Osteoblast (primary cell): ENCODE measurements at regions not wholly inside any gene's neighbourhood (a gene's known extent, or its start where the extent isn't known, plus 50 kb on each side); places are given as distances from the start of the nearest gene placed in this dataset.
"Not testable (repeated sequence)": the region's sequence is repeated elsewhere in the genome, so short reads cannot be mapped to it uniquely, and the experiment has no call there.

Source experiments
- DNase-seq: peaks from one replicate; pipeline ENCODE4 v3.0.0; 2011; ENCODE audit warnings: low spot score, mixed read lengths; ENCODE audit not compliant: insufficient read length; ENCODE audit errors: missing footprints
- H2AFZ ChIP-seq: 2 replicates; pipeline ENCODE4 v1.6.0; 2011; ENCODE audit warnings: mild to moderate bottlenecking, low read length
- H3K27ac ChIP-seq: 2 replicates; pipeline ENCODE4 v1.5.1; 2011; ENCODE audit warnings: mild to moderate bottlenecking, low read depth, low read length, moderate library complexity
- H3K27me3 ChIP-seq: 2 replicates; pipeline ENCODE4 v1.6.0; 2012; ENCODE audit warnings: mild to moderate bottlenecking, control low read depth, inconsistent platforms, low read length, moderate library complexity; ENCODE audit not compliant: insufficient read depth
- H3K36me3 ChIP-seq: 2 replicates; pipeline ENCODE4 v1.5.1; 2011; ENCODE audit warnings: mild to moderate bottlenecking, low read length, control low read depth, moderate library complexity; ENCODE audit not compliant: insufficient read depth
- H3K4me1 ChIP-seq: 2 replicates; pipeline ENCODE4 v1.5.1; 2011; ENCODE audit warnings: mild to moderate bottlenecking, low read length, control low read depth, moderate library complexity; ENCODE audit not compliant: insufficient read depth
- H3K4me2 ChIP-seq: 2 replicates; pipeline ENCODE4 v1.6.0; 2011; ENCODE audit warnings: mild to moderate bottlenecking, low read length; ENCODE audit not compliant: insufficient read depth
- H3K4me3 ChIP-seq: fragments of 200-600 bp; sonication (generic); 3 replicates; pipeline ENCODE4 v1.5.1; 2012; ENCODE audit warnings: mild to moderate bottlenecking, low read length, inconsistent platforms; ENCODE audit not compliant: insufficient read depth
- H3K79me2 ChIP-seq: 2 replicates; pipeline ENCODE4 v1.6.0; 2012; ENCODE audit warnings: mild to moderate bottlenecking, low read length, control low read depth, inconsistent platforms; ENCODE audit not compliant: insufficient read depth
- H3K9me3 ChIP-seq: 2 replicates; pipeline ENCODE4 v1.5.1; 2011; ENCODE audit warnings: low read depth, low read length, control low read depth
- H4K20me1 ChIP-seq: 2 replicates; pipeline ENCODE4 v1.6.0; 2012; ENCODE audit warnings: mild to moderate bottlenecking, low read length, control low read depth; ENCODE audit not compliant: insufficient read depth
- CTCF ChIP-seq: IDR thresholded peaks from 2 replicates; pipeline ENCODE4 v1.5.1; 2011; ENCODE audit warnings: mild to moderate bottlenecking, low read depth, low read length, moderate library complexity; ENCODE audit errors: extremely low read depth

DNA sequence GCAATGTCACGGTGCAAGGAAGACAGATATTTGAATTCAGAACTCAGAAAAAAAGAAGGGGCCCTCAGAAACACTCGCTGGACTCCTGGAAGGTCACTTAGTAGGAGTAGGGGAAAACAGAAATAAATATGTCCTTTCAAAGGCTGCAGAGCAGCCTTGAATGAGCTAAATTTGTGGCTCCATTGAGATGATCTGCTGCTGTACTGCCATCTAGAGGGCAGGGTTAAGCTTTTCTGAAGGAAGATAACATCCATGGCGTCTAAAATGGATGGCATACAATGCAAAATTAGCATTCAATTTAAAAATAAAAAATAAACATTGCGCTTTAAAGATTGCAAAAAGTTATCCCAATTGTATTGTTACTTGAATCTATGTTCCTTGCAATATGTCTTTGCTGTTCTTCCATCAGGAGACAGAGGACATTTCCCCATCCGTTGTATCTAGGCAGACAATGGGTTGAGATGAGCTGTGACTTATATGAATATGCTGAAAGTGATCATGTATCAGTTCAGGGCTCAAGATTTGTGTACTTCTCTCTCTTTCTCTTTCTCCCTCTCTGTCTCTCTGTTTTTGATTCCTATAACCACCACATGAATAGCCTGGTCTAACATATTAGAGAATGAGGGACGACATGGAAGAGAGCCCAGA, 642.2 kb downstream of the SH2D4B start:
- no peak for TF ChIP-seq CTCF
- Histone ChIP-seq H3K4me2 (no peak overlapping the region), H3K27ac (no peak overlapping the region), H3K4me1 (no peaks in the 10 kb centered on the region), H3K79me2 (no peaks in the 10 kb centered on the region), H2AFZ (no peak overlapping the region), H3K36me3 (no peaks in the 10 kb centered on the region), H4K20me1 (no peaks in the 10 kb centered on the region), H3K27me3 (no peaks in the 10 kb centered on the region), H3K9me3 (no peaks in the 10 kb centered on the region), H3K4me3 (no peak overlapping the region)
- no peak for DNase-seq

- Histone ChIP-seq H3K9me3 (no peaks in the 10 kb centered on the region), H3K79me2 (no peaks in the 10 kb centered on the region), H3K27ac (no peak overlapping the region), H3K4me1 (no peaks in the 10 kb centered on the region), H3K4me3 (no peak overlapping the region), H3K27me3 (no peaks in the 10 kb centered on the region), H3K4me2 (no peak overlapping the region), H3K36me3 (no peaks in the 10 kb centered on the region), H2AFZ (no peak overlapping the region), H4K20me1 (no peaks in the 10 kb centered on the region)
- DNase-seq, result no peak
- TF ChIP-seq CTCF, result no peak
Observed at GRCh38 chr10:81182296-81182695, 644.6 kb downstream of the SH2D4B start.

DNA sequence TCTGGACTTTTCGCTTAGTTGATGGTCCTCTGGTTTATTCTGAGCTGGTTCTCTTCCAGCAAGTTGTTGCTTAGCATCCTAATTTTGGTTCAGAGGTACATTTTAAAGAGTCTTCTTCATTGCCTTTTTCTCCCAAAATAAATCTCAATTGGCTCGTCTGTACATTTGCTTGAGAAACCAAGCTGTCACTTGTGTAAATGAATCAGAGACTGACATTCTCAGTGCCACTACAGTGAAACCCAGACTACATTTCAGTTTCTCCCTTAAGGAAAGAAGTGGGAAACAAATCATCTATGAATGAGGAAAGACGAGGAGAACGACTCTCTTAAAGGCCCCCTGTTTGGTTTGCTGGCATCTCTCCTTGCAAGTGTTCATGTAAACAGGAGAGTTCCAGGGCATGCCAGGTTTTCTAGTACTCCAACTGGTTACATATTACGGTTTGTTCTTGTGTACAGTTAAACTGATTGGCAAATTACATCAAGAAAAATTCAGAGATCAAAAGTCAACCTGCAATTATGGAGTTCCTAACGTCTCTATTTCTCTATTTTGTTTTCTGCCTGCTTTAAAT, 654.6 kb downstream of the SH2D4B start:
- no peak overlapping the region for H2AFZ ChIP-seq
- peaks cover 3% of the 10 kb centered on the region for H3K9me3 ChIP-seq
- no peaks in the 10 kb centered on the region for H4K20me1 ChIP-seq
- no peak overlapping the region for H3K27ac ChIP-seq
- no peak for DNase-seq
- no peak overlapping the region for H3K4me3 ChIP-seq
- no peaks in the 10 kb centered on the region for H3K27me3 ChIP-seq
- TF ChIP-seq CTCF, result no peak
- H3K36me3 ChIP-seq, result no peaks in the 10 kb centered on the region
- H3K79me2 ChIP-seq, result no peaks in the 10 kb centered on the region
- H3K4me2 ChIP-seq, result no peak overlapping the region
- no peaks in the 10 kb centered on the region for H3K4me1 ChIP-seq

GRCh38 chr10:81200801-81201200, 663.1 kb downstream of the SH2D4B start:
- Histone ChIP-seq H3K4me3 (no peak overlapping the region), H3K79me2 (no peaks in the 10 kb centered on the region), H3K27me3 (no peaks in the 10 kb centered on the region), H3K4me1 (no peaks in the 10 kb centered on the region), H4K20me1 (no peaks in the 10 kb centered on the region), H3K36me3 (no peaks in the 10 kb centered on the region), H2AFZ (no peak overlapping the region), H3K27ac (no peak overlapping the region), H3K4me2 (no peak overlapping the region), H3K9me3 (peaks cover 3% of the 10 kb centered on the region)
- no peak for TF ChIP-seq CTCF
- DNase-seq, result no peak

GRCh38 chr10:81207359-81207758, 667.6 kb upstream of the NRG3 start:
- not testable (repeated sequence) for H3K27ac ChIP-seq, H3K4me1 ChIP-seq, H3K9me3 ChIP-seq, H2AFZ ChIP-seq, H3K36me3 ChIP-seq, H3K4me3 ChIP-seq, H4K20me1 ChIP-seq, H3K79me2 ChIP-seq, H3K27me3 ChIP-seq, H3K4me2 ChIP-seq, DNase-seq
